22Rv1 (cell line): ENCODE measurements at regions not wholly inside any gene's neighbourhood (a gene's known extent, or its start where the extent isn't known, plus 50 kb on each side); places are given as distances from the start of the nearest gene placed in this dataset.

Experiments used
- H3K27ac ChIP-seq: fragments of 450-650 bp; 2 replicates; pipeline ENCODE4 v1.5.1; 2017
- CTCF ChIP-seq: fragments of 450-650 bp; IDR thresholded peaks from 2 replicates; pipeline ENCODE4 v1.5.1; 2017; ENCODE audit warnings: mild to moderate bottlenecking
- ZFX ChIP-seq: fragments of 450-650 bp; IDR thresholded peaks from 2 replicates; pipeline ENCODE4 v1.6.1; 2017; ENCODE audit warnings: antibody characterized with exemption, borderline replicate concordance

DNA sequence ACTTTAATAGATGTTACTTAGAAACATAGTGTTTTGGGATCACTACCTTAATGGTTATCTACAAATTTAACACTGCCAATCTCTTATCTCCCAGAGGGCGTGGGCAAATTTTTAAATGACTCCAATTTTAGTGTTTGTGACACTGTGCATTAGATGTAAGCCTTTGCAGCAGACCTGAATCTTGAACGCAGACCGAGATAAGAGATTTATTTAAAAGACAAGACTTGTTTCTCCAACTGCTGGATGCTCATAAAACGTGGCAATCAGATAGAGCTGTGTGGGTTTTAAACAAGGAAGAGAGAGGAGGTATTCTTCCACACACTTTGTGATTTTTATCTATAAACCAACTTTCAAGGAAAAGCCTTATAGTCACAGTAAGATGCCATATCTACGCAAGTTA, 252.5 kb upstream of the NR3C2 start:
- no peak for TF ChIP-seq CTCF
- H3K27ac ChIP-seq, result no peak overlapping the region

DNA sequence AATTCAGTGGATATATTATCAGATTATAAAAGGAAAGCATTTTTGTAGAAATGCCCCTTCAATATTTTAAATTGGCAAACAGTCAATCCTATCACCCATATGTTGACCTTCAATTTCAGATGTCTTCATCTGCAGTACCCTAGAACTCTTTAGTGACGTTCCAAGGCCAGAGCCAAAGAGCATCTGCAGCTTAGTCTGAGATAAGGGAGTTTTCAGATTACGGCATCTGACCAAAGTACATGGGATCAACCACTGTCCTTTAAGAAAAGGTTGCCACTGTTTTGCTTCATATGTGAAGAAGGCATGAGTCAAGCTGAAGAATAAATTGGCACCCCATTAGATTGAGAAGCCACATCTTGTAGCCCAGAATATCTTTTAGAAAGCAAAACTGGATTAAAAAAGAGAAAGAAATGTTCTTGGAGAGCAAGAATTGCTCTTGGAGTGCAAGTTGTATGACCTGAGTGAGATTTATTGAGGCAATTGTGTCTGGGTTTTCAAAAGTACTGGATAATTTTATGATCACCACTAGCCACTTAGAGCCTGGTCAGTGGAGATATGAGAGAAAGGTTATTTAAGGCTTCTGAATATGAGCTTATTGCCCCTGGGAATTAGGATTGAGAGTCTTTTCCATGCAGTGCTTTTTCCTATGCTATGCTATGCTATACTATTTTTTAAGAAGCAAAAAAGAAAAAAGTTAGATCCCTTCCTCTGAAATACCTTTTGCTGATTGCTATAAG, 251.9 kb upstream of the NR3C2 start:
- TF ChIP-seq ZFX (no peak), CTCF (no peak)
- H3K27ac ChIP-seq, result no peak overlapping the region

GRCh38 chr4:148692242-148692641, 250.0 kb upstream of the NR3C2 start:
- peak overlapping the region; percentile 75 for H3K27ac ChIP-seq
- TF ChIP-seq ZFX, result no peak
- TF ChIP-seq CTCF, result no peak

- no peak for TF ChIP-seq ZFX
- no peak for TF ChIP-seq CTCF
- no peak overlapping the region for H3K27ac ChIP-seq
These were observed 244.2 kb upstream of the NR3C2 start for GRCh38 chr4:148686449-148686848.

GRCh38 chr4:148684638-148685037, 242.4 kb upstream of the NR3C2 start:
- no peak for TF ChIP-seq ZFX
- TF ChIP-seq CTCF, result no peak
- no peak overlapping the region for H3K27ac ChIP-seq

GRCh38 chr4:148680884-148681283, 238.7 kb upstream of the NR3C2 start:
- TF ChIP-seq CTCF, result no peak
- TF ChIP-seq ZFX, result no peak
- H3K27ac ChIP-seq, result no peak overlapping the region

DNA sequence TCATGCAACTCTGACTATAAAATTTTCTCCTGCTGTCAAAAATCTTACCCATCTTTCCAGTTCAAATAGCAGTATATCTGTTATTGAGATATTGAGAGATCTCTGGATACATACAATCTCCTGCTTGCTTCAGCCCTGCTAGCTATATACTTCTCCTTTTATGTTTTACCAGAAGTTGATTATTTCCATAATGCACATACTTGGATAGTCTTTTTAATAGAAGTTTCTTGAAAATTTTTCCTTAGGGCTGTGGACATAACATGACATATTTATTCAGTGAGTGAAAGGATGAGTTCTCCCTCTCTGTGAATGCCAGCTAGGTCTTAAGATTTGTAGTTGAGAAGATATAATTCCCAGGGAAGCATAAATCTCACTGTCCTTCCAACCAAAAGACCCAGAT, 234.1 kb upstream of the NR3C2 start:
- TF ChIP-seq ZFX (no peak), CTCF (no peak)
- no peak overlapping the region for H3K27ac ChIP-seq
